ENCODE measurements at regions not wholly inside any gene's neighbourhood (a gene's known extent, or its start where the extent isn't known, plus 50 kb on each side); places are given as distances from the start of the nearest gene placed in this dataset.

DNA sequence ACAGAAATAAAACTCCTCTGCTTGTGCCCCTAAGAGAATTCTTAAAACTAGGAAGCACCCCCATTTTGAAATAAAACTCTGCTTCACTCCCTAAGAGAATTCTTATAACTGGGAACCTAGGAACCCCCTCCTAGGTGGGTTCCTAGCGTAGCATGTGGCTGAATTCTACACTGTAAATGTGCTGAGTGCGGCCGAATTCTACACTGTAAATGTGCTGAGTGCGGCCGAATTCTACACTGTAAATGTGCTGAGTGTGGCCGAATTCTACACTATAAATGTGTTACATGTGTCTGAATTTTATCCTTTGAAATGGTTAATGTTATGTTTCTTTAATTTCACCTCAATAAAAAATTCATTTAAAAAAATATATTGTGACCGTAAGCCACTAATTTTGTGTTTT, 79.3 kb downstream of the PSMB1 start:
- no peak overlapping the region for H2BK5ac ChIP-seq (ENCODE audit: low read depth, low read length, poor library complexity, severe bottlenecking)
- H2AFZ ChIP-seq (ENCODE audit: low read depth, low read length), result no peak overlapping the region
- H2BK12ac ChIP-seq (ENCODE audit: low read length in 2 of 2), result no peak overlapping the region
- H3K4ac ChIP-seq (ENCODE audit: low read depth in 1 of 2, low read length in 2 of 2), result no peak overlapping the region
- no peak overlapping the region for H3K27ac ChIP-seq (ENCODE audit: low read length, poor library complexity, severe bottlenecking)
- no peak for DNase-seq
- WGBS, result 94% methylated on average over 6 of the region's 7 CpGs
- no peak overlapping the region for H3K4me3 ChIP-seq (ENCODE audit: insufficient read depth in 1 of 2, low read depth in 1 of 2, low read length in 2 of 2)
- no peak overlapping the region for H2BK120ac ChIP-seq (ENCODE audit: low read depth, low read length)
- H3K9ac ChIP-seq (ENCODE audit: low read length), result no peak overlapping the region
- H2BK15ac ChIP-seq (ENCODE audit: low read depth, poor library complexity, severe bottlenecking), result no peak overlapping the region
- H3K18ac ChIP-seq (ENCODE audit: low read depth in 1 of 2, low read length in 2 of 2), result no peak overlapping the region
- no peak overlapping the region for H3K4me2 ChIP-seq (ENCODE audit: low read length, poor library complexity, severe bottlenecking)
- no peak overlapping the region for H4K91ac ChIP-seq (ENCODE audit: low read length)
- no peaks in the 10 kb centered on the region for H3K4me1 ChIP-seq (ENCODE audit: control insufficient read depth, insufficient read depth, low read depth, low read length)
- no peaks in the 10 kb centered on the region for H3K36me3 ChIP-seq (ENCODE audit: control insufficient read depth in 1 of 2, insufficient read depth in 2 of 2, low read depth in 1 of 2, low read length in 2 of 2)
- H4K8ac ChIP-seq (ENCODE audit: low read length), result no peak overlapping the region
- H3K79me1 ChIP-seq (replicated peaks; ENCODE audit: low read length, poor library complexity, severe bottlenecking), result no peaks in the 10 kb centered on the region
- H3K9me3 ChIP-seq (ENCODE audit: control insufficient read depth, low read length), result no peaks in the 10 kb centered on the region
- H2AK5ac ChIP-seq (ENCODE audit: low read length, severe bottlenecking), result no peak overlapping the region
- H3K23ac ChIP-seq (ENCODE audit: low read length in 2 of 2), result no peak overlapping the region
- no peak overlapping the region for H3K14ac ChIP-seq (ENCODE audit: low read length in 2 of 2)
- peaks cover 12 to 39% of the 10 kb centered on the region in 2 experiments for H3K27me3 ChIP-seq (ENCODE audit: control insufficient read depth in 1 of 2, insufficient read depth in 1 of 2, low read length in 2 of 2)

DNA sequence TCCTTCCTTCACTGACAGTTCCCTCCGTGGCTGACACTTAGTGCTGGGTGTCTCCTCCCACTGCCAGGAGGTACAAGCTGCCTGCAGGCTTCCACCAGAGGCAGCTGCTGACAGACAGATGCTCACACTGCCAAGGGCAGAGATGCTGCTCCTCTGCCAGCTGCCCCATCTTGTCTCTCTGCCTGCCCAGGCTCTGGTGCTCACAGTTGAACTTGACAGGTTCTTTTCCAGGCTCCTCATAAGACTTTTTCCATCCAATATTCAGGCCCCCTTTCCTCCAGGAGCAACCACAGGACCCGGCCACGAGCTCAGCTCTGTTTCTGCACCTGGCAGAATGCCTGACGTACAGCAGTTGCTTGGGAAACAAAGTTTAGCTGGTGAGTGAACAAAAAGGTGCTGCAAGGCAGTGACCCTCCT, 79.8 kb downstream of the PSMB1 start:
- Histone ChIP-seq H4K91ac (ENCODE audit: low read length) (no peak overlapping the region), H3K4ac (ENCODE audit: low read depth in 1 of 2, low read length in 2 of 2) (no peak overlapping the region), H3K18ac (ENCODE audit: low read depth in 1 of 2, low read length in 2 of 2) (no peak overlapping the region), H2BK15ac (ENCODE audit: low read depth, poor library complexity, severe bottlenecking) (no peak overlapping the region), H3K14ac (ENCODE audit: low read length in 2 of 2) (no peak overlapping the region), H3K4me1 (ENCODE audit: control insufficient read depth, insufficient read depth, low read depth, low read length) (no peaks in the 10 kb centered on the region), H3K27me3 (ENCODE audit: control insufficient read depth in 1 of 2, insufficient read depth in 1 of 2, low read length in 2 of 2) (peaks cover 12 to 39% of the 10 kb centered on the region in 2 experiments), H3K27ac (ENCODE audit: low read length, poor library complexity, severe bottlenecking) (no peak overlapping the region), H2AK5ac (ENCODE audit: low read length, severe bottlenecking) (no peak overlapping the region), H2AFZ (ENCODE audit: low read depth, low read length) (no peak overlapping the region), H3K79me1 (replicated peaks; ENCODE audit: low read length, poor library complexity, severe bottlenecking) (no peaks in the 10 kb centered on the region), H3K36me3 (ENCODE audit: control insufficient read depth in 1 of 2, insufficient read depth in 2 of 2, low read depth in 1 of 2, low read length in 2 of 2) (no peaks in the 10 kb centered on the region), H3K9ac (ENCODE audit: low read length) (no peak overlapping the region), H2BK12ac (ENCODE audit: low read length in 2 of 2) (no peak overlapping the region), H2BK120ac (ENCODE audit: low read depth, low read length) (no peak overlapping the region), H3K9me3 (ENCODE audit: control insufficient read depth, low read length) (no peaks in the 10 kb centered on the region), H3K23ac (ENCODE audit: low read length in 2 of 2) (no peak overlapping the region), H2BK5ac (ENCODE audit: low read depth, low read length, poor library complexity, severe bottlenecking) (no peak overlapping the region), H3K4me3 (ENCODE audit: insufficient read depth in 1 of 2, low read depth in 1 of 2, low read length in 2 of 2) (no peak overlapping the region), H3K4me2 (ENCODE audit: low read length, poor library complexity, severe bottlenecking) (no peak overlapping the region), H4K8ac (ENCODE audit: low read length) (no peak overlapping the region)
- WGBS, result 69% methylated on average over 4 of the region's 4 CpGs
- no peak for DNase-seq

DNA sequence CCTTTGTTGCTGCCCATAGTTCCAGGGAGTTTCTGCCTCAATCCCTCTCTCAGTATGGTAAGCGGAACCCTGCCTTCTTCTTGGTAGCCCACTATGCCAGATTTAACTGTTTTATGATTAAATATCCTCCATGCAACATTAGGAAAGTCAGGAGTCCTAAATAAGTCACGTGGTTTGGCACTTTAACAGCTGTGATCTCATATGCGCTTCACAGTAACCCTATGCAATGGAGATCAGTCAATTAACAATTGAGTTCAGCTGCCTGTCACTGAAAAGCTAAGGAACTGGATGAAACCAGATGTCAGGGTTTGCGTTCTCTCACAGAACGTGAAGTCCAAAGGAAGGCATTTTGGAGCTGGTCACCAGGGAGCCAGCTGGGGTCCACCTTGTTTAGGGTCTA, 81.6 kb downstream of the PSMB1 start:
- Histone ChIP-seq H3K4ac (ENCODE audit: low read depth in 1 of 2, low read length in 2 of 2) (no peak overlapping the region), H2BK12ac (ENCODE audit: low read length in 2 of 2) (no peak overlapping the region), H2BK120ac (ENCODE audit: low read depth, low read length) (no peak overlapping the region), H3K23ac (ENCODE audit: low read length in 2 of 2) (no peak overlapping the region), H2BK15ac (ENCODE audit: low read depth, poor library complexity, severe bottlenecking) (no peak overlapping the region), H2AK5ac (ENCODE audit: low read length, severe bottlenecking) (no peak overlapping the region), H3K18ac (ENCODE audit: low read depth in 1 of 2, low read length in 2 of 2) (no peak overlapping the region), H3K4me1 (ENCODE audit: control insufficient read depth, insufficient read depth, low read depth, low read length) (no peaks in the 10 kb centered on the region), H2AFZ (ENCODE audit: low read depth, low read length) (no peak overlapping the region), H3K27me3 (ENCODE audit: control insufficient read depth in 1 of 2, insufficient read depth in 1 of 2, low read length in 2 of 2) (peaks cover 12 to 39% of the 10 kb centered on the region in 2 experiments), H3K27ac (ENCODE audit: low read length, poor library complexity, severe bottlenecking) (no peak overlapping the region), H3K4me2 (ENCODE audit: low read length, poor library complexity, severe bottlenecking) (no peak overlapping the region), H3K14ac (ENCODE audit: low read length in 2 of 2) (peak overlapping the region in 1 of 2 experiments; percentile 91), H3K79me1 (replicated peaks; ENCODE audit: low read length, poor library complexity, severe bottlenecking) (no peaks in the 10 kb centered on the region), H3K36me3 (ENCODE audit: control insufficient read depth in 1 of 2, insufficient read depth in 2 of 2, low read depth in 1 of 2, low read length in 2 of 2) (no peaks in the 10 kb centered on the region), H4K91ac (ENCODE audit: low read length) (no peak overlapping the region), H4K8ac (ENCODE audit: low read length) (no peak overlapping the region), H3K4me3 (ENCODE audit: insufficient read depth in 1 of 2, low read depth in 1 of 2, low read length in 2 of 2) (no peak overlapping the region), H3K9ac (ENCODE audit: low read length) (no peak overlapping the region), H3K9me3 (ENCODE audit: control insufficient read depth, low read length) (no peaks in the 10 kb centered on the region), H2BK5ac (ENCODE audit: low read depth, low read length, poor library complexity, severe bottlenecking) (no peak overlapping the region)
- 78% methylated on average over 5 of the region's 5 CpGs for WGBS
- no peak for DNase-seq

DNA sequence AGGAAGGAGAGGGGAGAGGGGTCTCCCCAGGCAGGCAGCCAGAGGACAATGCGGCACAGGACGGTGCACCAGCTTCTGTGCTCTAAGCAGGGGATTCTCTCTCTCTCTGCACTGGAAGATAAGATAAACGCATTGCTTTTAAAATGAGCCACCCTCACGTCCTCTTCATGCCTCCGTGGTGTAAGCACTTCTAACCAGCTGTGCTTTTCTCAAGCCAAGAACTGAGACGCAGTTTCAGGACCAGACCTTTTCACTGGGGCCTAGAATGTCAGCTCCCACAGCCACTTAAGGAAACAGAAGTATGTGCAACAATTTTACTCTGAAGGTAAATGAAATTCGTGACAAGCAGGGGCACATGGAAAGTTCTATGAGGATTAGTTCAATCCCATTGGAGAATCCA, 82.4 kb downstream of the PSMB1 start:
- no peak overlapping the region for H2AK5ac ChIP-seq (ENCODE audit: low read length, severe bottlenecking)
- H3K9me3 ChIP-seq (ENCODE audit: control insufficient read depth, low read length), result peaks cover 2% of the 10 kb centered on the region
- no peak overlapping the region for H4K91ac ChIP-seq (ENCODE audit: low read length)
- H3K4me3 ChIP-seq (ENCODE audit: insufficient read depth in 1 of 2, low read depth in 1 of 2, low read length in 2 of 2), result no peak overlapping the region
- WGBS, result 54% methylated on average over 7 of the region's 7 CpGs
- no peak overlapping the region for H2BK5ac ChIP-seq (ENCODE audit: low read depth, low read length, poor library complexity, severe bottlenecking)
- no peaks in the 10 kb centered on the region for H3K36me3 ChIP-seq (ENCODE audit: control insufficient read depth in 1 of 2, insufficient read depth in 2 of 2, low read depth in 1 of 2, low read length in 2 of 2)
- no peak overlapping the region for H3K4ac ChIP-seq (ENCODE audit: low read depth in 1 of 2, low read length in 2 of 2)
- no peak overlapping the region for H3K9ac ChIP-seq (ENCODE audit: low read length)
- no peak overlapping the region for H2BK120ac ChIP-seq (ENCODE audit: low read depth, low read length)
- H3K23ac ChIP-seq (ENCODE audit: low read length in 2 of 2), result no peak overlapping the region
- no peak overlapping the region for H2BK15ac ChIP-seq (ENCODE audit: low read depth, poor library complexity, severe bottlenecking)
- H2AFZ ChIP-seq (ENCODE audit: low read depth, low read length), result no peak overlapping the region
- H3K4me1 ChIP-seq (ENCODE audit: control insufficient read depth, insufficient read depth, low read depth, low read length), result no peaks in the 10 kb centered on the region
- H4K8ac ChIP-seq (ENCODE audit: low read length), result no peak overlapping the region
- H3K14ac ChIP-seq (ENCODE audit: low read length in 2 of 2), result no peak overlapping the region
- peaks cover 12 to 39% of the 10 kb centered on the region in 2 experiments for H3K27me3 ChIP-seq (ENCODE audit: control insufficient read depth in 1 of 2, insufficient read depth in 1 of 2, low read length in 2 of 2)
- no peak overlapping the region for H3K27ac ChIP-seq (ENCODE audit: low read length, poor library complexity, severe bottlenecking)
- no peak overlapping the region for H2BK12ac ChIP-seq (ENCODE audit: low read length in 2 of 2)
- no peak overlapping the region for H3K4me2 ChIP-seq (ENCODE audit: low read length, poor library complexity, severe bottlenecking)
- no peaks in the 10 kb centered on the region for H3K79me1 ChIP-seq (replicated peaks; ENCODE audit: low read length, poor library complexity, severe bottlenecking)
- no peak overlapping the region for H3K18ac ChIP-seq (ENCODE audit: low read depth in 1 of 2, low read length in 2 of 2)
- no peak for DNase-seq
